ENCODE measurements at regions not wholly inside any gene's neighbourhood (a gene's known extent, or its start where the extent isn't known, plus 50 kb on each side); places are given as distances from the start of the nearest gene placed in this dataset.
"Not testable (repeated sequence)": the region's sequence is repeated elsewhere in the genome, so short reads cannot be mapped to it uniquely, and the experiment has no call there.

- DNase-seq, result no peak
Observed at GRCh38 chrX:129071390-129071789, 451.9 kb downstream of the SMARCA1 start.

DNA sequence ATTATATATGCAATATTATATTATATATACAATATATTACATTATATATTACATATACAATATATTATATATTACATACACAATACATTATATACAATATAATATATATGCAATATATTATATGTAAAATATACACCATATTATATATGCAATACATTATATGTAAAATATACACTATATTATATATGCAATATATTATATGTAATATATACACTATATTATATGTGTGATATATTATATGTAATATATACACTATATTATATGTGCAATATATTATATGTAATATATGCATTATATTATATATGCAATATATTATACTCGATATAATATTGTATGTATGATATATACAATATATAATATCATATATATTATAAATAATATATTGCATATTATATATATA, 457.4 kb downstream of the SMARCA1 start:
- DNase-seq, result no peak

DNA sequence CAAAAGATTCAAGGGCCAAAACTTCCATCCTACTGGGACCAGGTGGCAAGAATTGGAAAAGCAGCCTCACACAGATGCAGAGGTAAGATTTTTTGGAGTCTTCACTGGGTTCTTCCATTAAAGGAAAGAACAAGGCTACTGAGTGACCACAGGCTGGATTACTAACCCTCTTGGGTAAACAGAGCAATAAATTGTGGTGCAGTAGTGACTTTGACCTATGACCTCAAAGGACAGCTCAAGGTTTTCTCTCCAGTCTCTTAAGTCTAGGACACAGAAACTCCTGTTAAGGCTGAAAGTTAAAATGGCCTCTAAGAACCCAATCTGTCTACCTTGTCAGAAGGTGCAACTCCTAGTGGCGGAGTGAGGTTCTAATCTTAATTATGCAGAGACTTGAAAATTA, 464.9 kb downstream of the SMARCA1 start:
- DNase-seq, result no peak

DNA sequence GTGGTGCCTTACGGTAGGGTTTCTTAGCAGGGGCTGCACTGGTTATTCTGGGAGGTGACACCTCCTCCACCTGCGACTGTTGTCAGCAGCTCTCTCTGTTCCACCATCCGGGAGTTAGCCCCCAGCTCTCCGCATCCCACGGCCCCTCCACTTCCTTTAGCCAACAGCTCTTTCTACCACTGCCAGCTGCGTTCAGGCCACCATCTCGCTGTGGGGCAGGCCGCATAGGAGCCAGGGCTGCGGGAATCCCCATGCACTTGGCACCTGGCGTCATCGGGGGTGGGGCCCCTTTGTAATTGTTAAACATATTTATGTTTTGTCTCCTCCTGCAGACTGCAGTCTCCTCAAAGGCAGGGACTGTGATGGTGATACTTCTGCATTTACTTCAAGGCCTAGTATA, 480.2 kb downstream of the SMARCA1 start:
- no peak for DNase-seq

DNA sequence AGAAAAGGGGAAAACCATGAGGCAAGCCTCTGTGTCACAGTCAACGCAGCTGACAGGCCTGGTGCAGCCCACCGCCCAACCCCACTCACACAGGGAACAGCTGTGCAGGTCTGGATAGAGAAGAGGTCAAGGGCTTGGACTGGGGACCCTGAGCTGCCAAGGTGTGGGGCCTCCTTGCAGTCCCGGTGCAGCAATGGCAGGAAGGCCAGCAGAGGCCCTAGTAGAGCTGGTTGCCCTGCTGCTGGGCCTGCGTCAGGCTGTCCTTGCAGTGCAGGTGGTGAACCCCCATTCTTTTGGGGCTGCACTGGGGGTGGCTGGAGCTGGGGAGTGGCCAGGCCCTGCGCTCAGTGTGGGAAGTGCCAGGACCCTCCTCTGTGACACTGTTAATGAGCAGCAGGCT, 482.0 kb downstream of the SMARCA1 start:
- no peak for DNase-seq

DNA sequence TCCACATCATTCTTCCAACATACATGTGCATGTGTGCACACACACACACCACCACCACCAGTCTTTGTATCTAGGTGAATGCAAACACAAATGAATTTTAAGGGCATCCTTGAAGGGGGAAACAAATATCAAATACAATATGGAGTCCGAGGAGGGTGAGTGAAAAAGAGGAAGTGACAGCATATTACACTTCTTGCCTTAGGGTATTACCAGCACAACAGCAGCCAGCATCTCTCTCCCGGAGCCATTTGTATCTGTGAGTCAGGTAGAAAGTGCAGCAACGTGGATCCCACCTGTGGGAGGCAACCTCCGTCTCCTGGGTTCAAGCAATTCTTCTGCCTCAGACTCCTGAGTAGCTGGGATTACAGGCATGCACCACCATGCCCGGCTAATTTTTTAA, 483.2 kb downstream of the SMARCA1 start:
- DNase-seq, result no peak

- DNase-seq, result no peak
Observed at GRCh38 chrX:129039176-129039575, 484.1 kb downstream of the SMARCA1 start.

GRCh38 chrX:129037389-129037788, 485.9 kb downstream of the SMARCA1 start:
- DNase-seq, result no peak

GRCh38 chrX:129035180-129035579, 488.1 kb downstream of the SMARCA1 start:
- DNase-seq, result no peak

GRCh38 chrX:129034196-129034595, 489.1 kb downstream of the SMARCA1 start:
- no peak for DNase-seq

DNA sequence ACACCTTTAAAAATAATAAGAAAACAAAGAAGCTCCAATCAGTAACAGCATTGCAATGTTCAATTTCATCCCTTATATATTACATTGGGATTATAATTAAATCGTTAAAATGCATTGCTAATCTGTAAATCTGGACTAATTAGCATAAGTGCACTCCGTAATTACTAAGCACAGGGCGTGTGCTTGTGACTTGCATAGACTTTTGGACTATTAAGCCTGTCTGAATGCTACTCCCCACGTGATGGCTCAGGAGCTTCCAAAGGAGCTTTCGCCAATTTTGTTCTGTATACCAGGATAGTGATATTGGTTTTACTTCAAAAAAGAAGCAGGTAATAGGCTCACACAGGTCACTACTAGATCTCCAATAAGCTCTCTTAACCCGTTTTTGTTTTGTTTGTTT, 497.1 kb downstream of the SMARCA1 start:
- DNase-seq, result no peak

GRCh38 chrX:129025376-129025775, 497.9 kb downstream of the SMARCA1 start:
- no peak for DNase-seq

- DNase-seq, result no peak
Observed at GRCh38 chrX:129019412-129019811, 503.9 kb downstream of the SMARCA1 start.

DNA sequence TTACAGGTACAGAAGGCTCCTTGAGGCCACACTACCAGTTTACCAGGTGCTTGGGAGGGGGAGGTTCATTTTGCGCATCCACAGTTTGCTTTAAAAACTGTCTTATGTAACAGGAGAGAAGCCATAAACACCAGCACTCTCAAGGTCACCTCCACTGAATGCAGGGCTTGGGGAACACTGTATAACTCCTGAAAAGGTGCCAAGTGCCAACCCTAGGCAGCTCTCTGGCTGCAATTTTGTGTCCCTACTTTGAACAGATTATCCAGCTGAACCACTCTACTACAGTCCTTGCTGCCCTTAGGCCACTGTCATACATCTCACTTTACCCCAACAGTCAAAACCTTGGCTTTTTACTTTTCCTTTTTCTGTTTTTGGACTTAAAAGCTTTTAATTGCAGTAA, 507.9 kb downstream of the SMARCA1 start:
- no peak for DNase-seq

DNA sequence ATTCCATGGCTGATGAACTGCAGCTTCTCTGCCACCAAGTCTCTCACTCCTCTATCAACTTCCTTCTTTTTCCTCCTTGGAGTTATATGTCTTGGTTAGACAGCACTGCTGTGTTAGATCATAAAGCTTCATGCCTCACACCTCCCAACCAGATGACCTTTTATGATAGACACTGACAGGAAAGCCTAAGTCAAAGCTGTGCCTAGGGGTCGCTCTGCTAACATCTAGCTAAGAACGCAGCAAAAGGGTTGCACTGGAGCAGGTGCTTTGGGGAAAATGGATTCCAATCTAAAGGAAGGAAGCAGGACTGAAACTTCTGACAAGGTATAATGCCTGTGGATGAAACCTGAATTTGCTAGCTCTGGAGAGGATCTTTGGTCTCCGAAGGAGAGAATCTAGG, 509.7 kb downstream of the SMARCA1 start:
- DNase-seq, result no peak

GRCh38 chrX:129007631-129008030, 515.7 kb downstream of the SMARCA1 start:
- no peak for DNase-seq

DNA sequence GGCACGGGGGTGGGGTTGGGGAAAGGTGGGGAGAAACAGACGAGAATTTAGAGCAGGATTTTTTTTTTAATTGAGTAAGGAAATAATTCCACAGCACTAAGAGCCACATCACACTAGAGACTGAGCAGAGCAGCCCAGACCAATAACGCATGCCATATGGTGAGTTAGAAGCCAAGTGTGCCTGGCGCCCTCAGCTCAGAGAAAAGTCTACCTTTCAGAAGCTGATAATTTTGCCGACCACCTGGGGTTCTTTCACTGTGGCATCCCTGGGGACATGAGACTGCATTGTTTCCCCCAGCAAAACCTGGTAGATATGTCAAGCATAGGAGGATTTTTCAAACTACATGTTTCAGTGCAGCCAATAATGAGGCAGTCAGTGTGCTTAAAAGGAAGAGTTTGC, 516.8 kb downstream of the SMARCA1 start:
- no peak for DNase-seq

DNA sequence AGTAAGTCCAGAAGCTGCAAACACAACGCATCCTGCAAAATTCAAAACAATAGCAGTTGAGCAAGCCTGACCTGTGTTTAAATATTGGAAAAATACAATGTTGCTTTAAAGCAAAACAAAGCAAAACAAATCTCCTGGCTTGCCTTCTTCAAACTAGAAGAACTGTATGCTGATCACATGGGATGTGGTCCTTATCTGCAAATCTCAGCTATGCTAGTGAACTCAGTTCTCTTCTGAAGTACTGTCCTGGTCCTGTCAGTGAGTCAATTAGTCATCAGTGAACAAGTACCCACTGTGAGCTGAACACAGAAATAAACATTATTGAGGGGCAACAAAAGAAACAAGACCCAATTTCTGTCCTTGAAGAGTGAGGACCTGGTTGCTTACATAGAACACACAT, 522.5 kb downstream of the SMARCA1 start:
- DNase-seq, result no peak

- DNase-seq, result no peak
Observed at GRCh38 chrX:129000018-129000417, 523.3 kb downstream of the SMARCA1 start.

DNA sequence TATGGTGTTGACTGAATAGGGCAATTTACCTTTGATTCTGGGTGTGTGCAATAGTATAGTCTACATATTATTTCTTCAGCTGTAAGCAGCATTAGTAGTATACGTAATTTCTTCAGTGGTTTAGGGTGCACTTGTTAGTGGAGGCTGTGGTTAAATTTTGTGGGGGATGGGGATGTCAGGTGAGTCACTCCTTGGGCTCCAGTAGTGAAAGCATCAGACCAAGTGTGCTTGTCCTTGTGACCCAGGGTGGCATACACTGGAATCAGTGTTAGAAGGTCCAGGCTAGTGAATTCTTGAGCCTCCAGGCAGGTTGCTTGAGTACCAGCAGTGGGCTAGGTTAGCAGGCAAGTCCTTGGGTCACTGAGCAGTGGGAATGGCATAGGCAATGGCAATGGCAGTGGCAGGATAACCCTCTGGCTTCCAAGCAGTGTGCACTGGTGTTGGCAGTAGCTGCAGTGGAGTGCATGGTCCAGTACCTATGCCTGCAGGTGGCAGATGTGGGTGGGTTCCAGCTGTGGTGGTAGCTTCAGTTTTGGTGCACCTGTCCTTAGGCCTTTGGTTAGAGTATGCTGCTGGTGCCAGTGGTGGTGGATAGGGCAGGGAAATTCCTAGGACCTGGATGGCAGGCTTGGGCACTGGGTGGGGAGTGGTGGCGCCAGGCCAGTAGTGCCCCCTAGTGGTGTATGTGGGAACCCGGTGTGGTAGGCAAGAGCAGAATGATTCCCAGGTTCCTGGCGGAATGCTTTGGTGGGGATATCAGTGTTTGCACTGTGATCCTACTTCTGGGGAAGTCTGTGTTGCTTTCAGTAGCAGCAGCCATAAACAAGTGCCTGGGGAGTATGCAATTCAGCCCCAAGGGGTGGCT, 531.0 kb downstream of the SMARCA1 start:
- no peak for DNase-seq

DNA sequence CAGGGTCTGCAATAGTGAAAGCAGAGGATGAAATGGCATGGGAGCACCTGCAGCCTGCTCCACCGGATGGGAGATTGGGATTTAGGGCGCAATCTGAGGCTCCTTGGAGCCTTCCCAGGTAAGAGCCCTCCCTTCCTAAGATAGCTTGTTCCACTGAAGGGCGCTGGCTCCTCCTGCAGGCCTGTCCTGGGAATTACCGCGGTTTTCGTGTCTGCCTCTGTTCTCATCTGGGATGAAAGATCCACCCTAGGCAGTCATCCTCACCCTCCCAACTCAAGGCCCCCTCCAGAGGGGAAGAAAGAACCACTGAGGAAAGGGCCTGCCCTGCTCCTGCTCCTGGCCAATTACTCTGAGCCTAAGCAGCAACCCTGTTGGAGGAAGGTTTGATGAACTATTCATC, 547.5 kb downstream of the SMARCA1 start:
- DNase-seq, result no peak

- DNase-seq, result no peak
Observed at GRCh38 chrX:128973033-128973432, 550.3 kb downstream of the SMARCA1 start.

DNA sequence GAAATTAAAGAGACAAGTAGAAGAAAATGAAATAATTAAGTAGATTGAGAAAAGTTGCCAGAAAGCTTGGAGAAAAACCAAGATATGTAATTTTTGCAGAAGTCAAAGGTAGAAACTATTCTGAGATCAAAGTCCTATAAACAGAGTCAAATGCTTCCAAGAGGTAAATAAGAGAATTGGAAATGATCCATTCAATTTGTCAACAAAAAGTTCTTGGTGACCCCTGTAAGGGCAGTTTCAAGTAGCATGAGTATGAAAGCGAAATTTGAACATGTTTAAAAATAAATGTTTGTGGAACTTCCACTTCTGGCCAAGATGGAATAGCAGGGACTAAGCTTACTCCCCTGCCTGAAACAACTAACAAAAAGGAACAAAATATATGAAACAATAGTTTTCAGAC, 562.0 kb downstream of the SMARCA1 start:
- no peak for DNase-seq

DNA sequence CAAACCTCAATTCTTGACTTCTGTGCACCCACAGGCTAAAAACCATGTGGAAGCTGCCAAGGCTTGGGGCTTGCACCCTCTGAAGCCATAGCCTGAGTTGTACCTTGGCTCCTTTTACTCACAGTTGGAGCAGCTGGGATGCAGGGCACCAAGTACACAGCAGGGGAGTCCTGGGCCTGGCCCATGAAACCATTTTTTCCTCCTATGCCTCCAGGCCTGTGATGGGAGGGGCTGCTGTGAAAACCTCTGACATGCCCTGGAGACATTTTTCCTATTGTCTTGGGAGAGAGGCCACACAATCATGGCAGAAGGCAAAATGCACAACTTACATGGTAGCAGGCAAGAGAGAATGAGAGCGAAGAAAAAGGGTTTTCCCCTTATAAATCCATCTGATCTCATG, 568.6 kb downstream of the SMARCA1 start:
- not testable (repeated sequence) for DNase-seq

DNA sequence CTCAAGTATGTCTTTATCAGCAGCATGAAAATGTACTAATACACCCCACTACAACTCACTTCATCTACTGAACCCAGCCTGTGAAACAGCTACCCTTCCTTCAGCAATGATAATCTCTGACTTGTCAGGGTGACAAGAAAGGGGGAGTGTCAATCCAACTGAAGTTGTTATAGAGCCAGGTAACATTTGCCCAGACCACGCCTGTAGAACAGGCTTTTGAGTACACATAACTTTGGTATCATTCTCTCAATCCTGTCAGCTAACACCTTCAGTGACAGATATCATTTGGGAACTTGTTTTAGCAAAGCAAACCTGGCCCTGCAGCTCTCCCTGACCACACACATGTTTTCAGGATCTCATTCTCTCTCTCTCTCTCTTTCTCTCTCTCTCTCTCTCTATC, 592.2 kb downstream of the SMARCA1 start:
- no peak for DNase-seq
